GM23338 (cell line): ENCODE measurements at regions not wholly inside any gene's neighbourhood (a gene's known extent, or its start where the extent isn't known, plus 50 kb on each side); places are given as distances from the start of the nearest gene placed in this dataset.

Experiments
- ATAC-seq: fragments of 200-7000 bp; cut with Tn5 transposase; 3 replicates; pipeline ENCODE4 v1.9.1; 2020
- DNase-seq: peaks from one replicate; pipeline ENCODE4 v3.0.0-alpha.2; 2015; ENCODE audit warnings: low spot score
- H2AFZ ChIP-seq: fragments of 200-600 bp; sonication (generic); 2 replicates; pipeline ENCODE4 v1.8.0; 2016; ENCODE audit warnings: antibody characterized with exemption, mild to moderate bottlenecking, moderate library complexity
- H3F3A ChIP-seq: fragments of 200-600 bp; sonication (generic); replicated peaks from 2 replicates; pipeline ENCODE4 v1.8.0; 2017; ENCODE audit warnings: antibody characterized with exemption, mixed run types, low read depth
- H3K27ac ChIP-seq: fragments of 200-600 bp; sonication (generic); 2 replicates; pipeline ENCODE4 v1.6.1; 2016; ENCODE audit warnings: low read depth
- H3K27me3 ChIP-seq: fragments of 200-600 bp; sonication (generic); 2 replicates; pipeline ENCODE4 v1.8.0; 2016; ENCODE audit warnings: mild to moderate bottlenecking, mixed run types, moderate library complexity; ENCODE audit not compliant: insufficient read depth
- H3K36me3 ChIP-seq: fragments of 200-600 bp; sonication (generic); 2 replicates; pipeline ENCODE4 v1.8.0; 2016; ENCODE audit warnings: mild to moderate bottlenecking; ENCODE audit not compliant: insufficient read depth
- H3K4me1 ChIP-seq: fragments of 200-600 bp; sonication (generic); 2 replicates; pipeline ENCODE4 v1.8.0; 2016; ENCODE audit warnings: mild to moderate bottlenecking, moderate library complexity; ENCODE audit not compliant: insufficient read depth
- H3K4me2 ChIP-seq: fragments of 200-600 bp; sonication (generic); 2 replicates; pipeline ENCODE4 v1.7.1; 2017; ENCODE audit warnings: mixed run types
- H3K4me3 ChIP-seq: fragments of 200-600 bp; sonication (generic); 2 replicates; pipeline ENCODE4 v1.6.1; 2016; ENCODE audit warnings: mixed run types
- H3K79me2 ChIP-seq: fragments of 200-600 bp; sonication (generic); replicated peaks from 2 replicates; pipeline ENCODE4 v1.8.0; 2017; ENCODE audit warnings: mild to moderate bottlenecking; ENCODE audit not compliant: insufficient read depth
- H3K9me2 ChIP-seq: fragments of 200-600 bp; sonication (generic); 2 replicates; pipeline ENCODE4 v1.8.0; 2017; ENCODE audit not compliant: insufficient read depth
- H4K20me1 ChIP-seq: fragments of 200-600 bp; sonication (generic); replicated peaks from 2 replicates; pipeline ENCODE4 v1.8.0; 2017; ENCODE audit warnings: mild to moderate bottlenecking; ENCODE audit not compliant: insufficient read depth
- H3K27ac Mint-ChIP-seq: 2 replicates; pipeline ENCODE4 v1.8.0; 2020; ENCODE audit warnings: inconsistent platforms, mild to moderate bottlenecking, moderate library complexity, mixed read lengths
- H3K27me3 Mint-ChIP-seq: 3 replicates; pipeline ENCODE4 v1.8.0; 2022; ENCODE audit warnings: low read depth, mild to moderate bottlenecking, moderate library complexity, mixed read lengths, inconsistent platforms; ENCODE audit not compliant: insufficient read depth, poor library complexity
- H3K36me3 Mint-ChIP-seq: 3 replicates; pipeline ENCODE4 v1.8.0; 2021; ENCODE audit warnings: low read depth, mild to moderate bottlenecking, inconsistent platforms, moderate library complexity, mixed read lengths
- H3K4me1 Mint-ChIP-seq: 3 replicates; pipeline ENCODE4 v1.8.0; 2020; ENCODE audit warnings: mild to moderate bottlenecking, inconsistent platforms, mixed read lengths
- H3K4me3 Mint-ChIP-seq: 3 replicates; pipeline ENCODE4 v1.8.0; 2021; ENCODE audit warnings: moderate library complexity, mild to moderate bottlenecking, inconsistent platforms, mixed read lengths
- H3K9me3 Mint-ChIP-seq: 3 replicates; pipeline ENCODE4 v1.8.0; 2020; ENCODE audit warnings: moderate library complexity, mild to moderate bottlenecking, inconsistent platforms, mixed read lengths
- CREB1 ChIP-seq: fragments of 250-450 bp; sonication (Bioruptor Pico); IDR thresholded peaks from 2 replicates; pipeline ENCODE4 v1.5.0; 2020; ENCODE audit warnings: low read depth, mild to moderate bottlenecking, moderate library complexity
- ETS1 ChIP-seq: IDR thresholded peaks from 2 replicates; pipeline ENCODE4 v1.6.1; 2016; ENCODE audit warnings: antibody characterized with exemption
- EZH2 ChIP-seq: fragments of 200-600 bp; sonication (generic); IDR thresholded peaks from one replicate; pipeline ENCODE4 v1.8.0; 2017; ENCODE audit warnings: antibody characterized with exemption, mild to moderate bottlenecking, low read depth; ENCODE audit not compliant: unreplicated experiment
- EZH2phosphoT487 ChIP-seq: fragments of 200-600 bp; sonication (generic); IDR thresholded peaks from one replicate; pipeline ENCODE4 v1.8.1; 2018; ENCODE audit warnings: antibody characterized with exemption; ENCODE audit not compliant: unreplicated experiment
- JUNB ChIP-seq: IDR thresholded peaks from one replicate; pipeline ENCODE4 v1.6.1; 2016; ENCODE audit warnings: antibody characterized with exemption; ENCODE audit not compliant: unreplicated experiment
- NANOG ChIP-seq: IDR thresholded peaks from 2 replicates; pipeline ENCODE4 v1.6.1; 2016; ENCODE audit warnings: antibody characterized with exemption, borderline replicate concordance
- POLR2AphosphoS5 ChIP-seq: IDR thresholded peaks from 2 replicates; pipeline ENCODE4 v1.6.1; 2016; ENCODE audit warnings: antibody characterized with exemption, low read depth
- ZNF114 ChIP-seq: fragments of 250-450 bp; sonication (Bioruptor Pico); IDR thresholded peaks from 2 replicates; pipeline ENCODE4 v1.5.0; 2020; ENCODE audit warnings: mild to moderate bottlenecking, moderate library complexity
- ZNF331 ChIP-seq: fragments of 250-450 bp; sonication (Bioruptor Pico); IDR thresholded peaks from 2 replicates; pipeline ENCODE4 v1.5.0; 2020; ENCODE audit warnings: low read depth, mild to moderate bottlenecking, moderate library complexity
- TF ChIP-seq, protein P1 (sequence below), 2 experiments: fragments of 200-600 bp in 1 of 2; sonication (generic) in 1 of 2; conservative IDR thresholded peaks; 2 replicates each; pipeline versions ENCODE4 v1.5.1 to v1.6.1; 2016 to 2017; ENCODE audit warnings: antibody characterized with exemption in 2 of 2, low read depth in 2 of 2, mild to moderate bottlenecking in 2 of 2, moderate library complexity in 1 of 2
- TF ChIP-seq, protein P2 (sequence below): fragments of 250-450 bp; sonication (Bioruptor Pico); IDR thresholded peaks from 2 replicates; pipeline ENCODE4 v1.5.0; 2020; ENCODE audit warnings: mild to moderate bottlenecking, moderate library complexity

DNA sequence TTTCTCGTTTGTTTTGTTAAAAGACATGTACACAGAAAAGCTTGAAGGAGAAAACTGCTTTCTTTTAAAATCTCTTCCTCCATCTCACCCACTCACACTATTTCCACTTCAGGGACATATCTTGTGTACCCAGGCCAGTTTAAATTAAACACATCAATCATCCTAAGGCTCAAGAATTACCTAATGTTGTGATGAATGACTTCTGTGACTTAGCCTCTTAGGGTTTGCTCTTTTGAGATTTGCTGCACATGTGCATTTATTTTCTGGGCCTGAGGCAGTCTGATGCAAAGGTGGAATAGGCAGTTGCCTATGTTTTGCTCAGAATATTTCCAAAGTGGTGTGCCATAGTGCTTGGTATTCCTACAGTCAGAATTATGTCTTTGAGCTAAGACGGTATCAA is 439.9 kb upstream of the CHD1 start:
- Histone ChIP-seq H3K4me3 (no peak overlapping the region), H3K27me3 (no peaks in the 10 kb centered on the region), H3K36me3 (no peaks in the 10 kb centered on the region), H3K4me1 (peaks cover 5% of the 10 kb centered on the region; the same call in 1 of the 2 replicates), H3K27ac (no peak overlapping the region), H3K79me2 (no peaks in the 10 kb centered on the region), H3K4me2 (no peak overlapping the region), H2AFZ (no peak overlapping the region), H3K9me2 (no peaks in the 10 kb centered on the region), H3F3A (no peaks in the 10 kb centered on the region), H4K20me1 (no peaks in the 10 kb centered on the region)
- no peak for ATAC-seq
- DNase-seq: no peak
- H3K27ac Mint-ChIP-seq: no peak overlapping the region
- H3K9me3 Mint-ChIP-seq: no peaks in the 10 kb centered on the region
- no peaks in the 10 kb centered on the region for H3K36me3 Mint-ChIP-seq
- H3K4me1 Mint-ChIP-seq: peaks cover 4% of the 10 kb centered on the region; the same call in 2 of the 3 replicates
- no peak for TF ChIP-seq JUNB
- TF ChIP-seq, protein P1, sequence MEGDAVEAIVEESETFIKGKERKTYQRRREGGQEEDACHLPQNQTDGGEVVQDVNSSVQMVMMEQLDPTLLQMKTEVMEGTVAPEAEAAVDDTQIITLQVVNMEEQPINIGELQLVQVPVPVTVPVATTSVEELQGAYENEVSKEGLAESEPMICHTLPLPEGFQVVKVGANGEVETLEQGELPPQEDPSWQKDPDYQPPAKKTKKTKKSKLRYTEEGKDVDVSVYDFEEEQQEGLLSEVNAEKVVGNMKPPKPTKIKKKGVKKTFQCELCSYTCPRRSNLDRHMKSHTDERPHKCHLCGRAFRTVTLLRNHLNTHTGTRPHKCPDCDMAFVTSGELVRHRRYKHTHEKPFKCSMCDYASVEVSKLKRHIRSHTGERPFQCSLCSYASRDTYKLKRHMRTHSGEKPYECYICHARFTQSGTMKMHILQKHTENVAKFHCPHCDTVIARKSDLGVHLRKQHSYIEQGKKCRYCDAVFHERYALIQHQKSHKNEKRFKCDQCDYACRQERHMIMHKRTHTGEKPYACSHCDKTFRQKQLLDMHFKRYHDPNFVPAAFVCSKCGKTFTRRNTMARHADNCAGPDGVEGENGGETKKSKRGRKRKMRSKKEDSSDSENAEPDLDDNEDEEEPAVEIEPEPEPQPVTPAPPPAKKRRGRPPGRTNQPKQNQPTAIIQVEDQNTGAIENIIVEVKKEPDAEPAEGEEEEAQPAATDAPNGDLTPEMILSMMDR (conservative IDR thresholded peaks at IDR 0.05; ENCODE audit: low read depth in 2 of 2): no peak
- TF ChIP-seq ZNF331: no peak
- TF ChIP-seq NANOG: no peak
- TF ChIP-seq EZH2phosphoT487: no peak
- TF ChIP-seq EZH2: no peak
- no peak for TF ChIP-seq ZNF114 (CRISPR knock-in tag)
- no peak for TF ChIP-seq POLR2AphosphoS5
- TF ChIP-seq, protein P2, sequence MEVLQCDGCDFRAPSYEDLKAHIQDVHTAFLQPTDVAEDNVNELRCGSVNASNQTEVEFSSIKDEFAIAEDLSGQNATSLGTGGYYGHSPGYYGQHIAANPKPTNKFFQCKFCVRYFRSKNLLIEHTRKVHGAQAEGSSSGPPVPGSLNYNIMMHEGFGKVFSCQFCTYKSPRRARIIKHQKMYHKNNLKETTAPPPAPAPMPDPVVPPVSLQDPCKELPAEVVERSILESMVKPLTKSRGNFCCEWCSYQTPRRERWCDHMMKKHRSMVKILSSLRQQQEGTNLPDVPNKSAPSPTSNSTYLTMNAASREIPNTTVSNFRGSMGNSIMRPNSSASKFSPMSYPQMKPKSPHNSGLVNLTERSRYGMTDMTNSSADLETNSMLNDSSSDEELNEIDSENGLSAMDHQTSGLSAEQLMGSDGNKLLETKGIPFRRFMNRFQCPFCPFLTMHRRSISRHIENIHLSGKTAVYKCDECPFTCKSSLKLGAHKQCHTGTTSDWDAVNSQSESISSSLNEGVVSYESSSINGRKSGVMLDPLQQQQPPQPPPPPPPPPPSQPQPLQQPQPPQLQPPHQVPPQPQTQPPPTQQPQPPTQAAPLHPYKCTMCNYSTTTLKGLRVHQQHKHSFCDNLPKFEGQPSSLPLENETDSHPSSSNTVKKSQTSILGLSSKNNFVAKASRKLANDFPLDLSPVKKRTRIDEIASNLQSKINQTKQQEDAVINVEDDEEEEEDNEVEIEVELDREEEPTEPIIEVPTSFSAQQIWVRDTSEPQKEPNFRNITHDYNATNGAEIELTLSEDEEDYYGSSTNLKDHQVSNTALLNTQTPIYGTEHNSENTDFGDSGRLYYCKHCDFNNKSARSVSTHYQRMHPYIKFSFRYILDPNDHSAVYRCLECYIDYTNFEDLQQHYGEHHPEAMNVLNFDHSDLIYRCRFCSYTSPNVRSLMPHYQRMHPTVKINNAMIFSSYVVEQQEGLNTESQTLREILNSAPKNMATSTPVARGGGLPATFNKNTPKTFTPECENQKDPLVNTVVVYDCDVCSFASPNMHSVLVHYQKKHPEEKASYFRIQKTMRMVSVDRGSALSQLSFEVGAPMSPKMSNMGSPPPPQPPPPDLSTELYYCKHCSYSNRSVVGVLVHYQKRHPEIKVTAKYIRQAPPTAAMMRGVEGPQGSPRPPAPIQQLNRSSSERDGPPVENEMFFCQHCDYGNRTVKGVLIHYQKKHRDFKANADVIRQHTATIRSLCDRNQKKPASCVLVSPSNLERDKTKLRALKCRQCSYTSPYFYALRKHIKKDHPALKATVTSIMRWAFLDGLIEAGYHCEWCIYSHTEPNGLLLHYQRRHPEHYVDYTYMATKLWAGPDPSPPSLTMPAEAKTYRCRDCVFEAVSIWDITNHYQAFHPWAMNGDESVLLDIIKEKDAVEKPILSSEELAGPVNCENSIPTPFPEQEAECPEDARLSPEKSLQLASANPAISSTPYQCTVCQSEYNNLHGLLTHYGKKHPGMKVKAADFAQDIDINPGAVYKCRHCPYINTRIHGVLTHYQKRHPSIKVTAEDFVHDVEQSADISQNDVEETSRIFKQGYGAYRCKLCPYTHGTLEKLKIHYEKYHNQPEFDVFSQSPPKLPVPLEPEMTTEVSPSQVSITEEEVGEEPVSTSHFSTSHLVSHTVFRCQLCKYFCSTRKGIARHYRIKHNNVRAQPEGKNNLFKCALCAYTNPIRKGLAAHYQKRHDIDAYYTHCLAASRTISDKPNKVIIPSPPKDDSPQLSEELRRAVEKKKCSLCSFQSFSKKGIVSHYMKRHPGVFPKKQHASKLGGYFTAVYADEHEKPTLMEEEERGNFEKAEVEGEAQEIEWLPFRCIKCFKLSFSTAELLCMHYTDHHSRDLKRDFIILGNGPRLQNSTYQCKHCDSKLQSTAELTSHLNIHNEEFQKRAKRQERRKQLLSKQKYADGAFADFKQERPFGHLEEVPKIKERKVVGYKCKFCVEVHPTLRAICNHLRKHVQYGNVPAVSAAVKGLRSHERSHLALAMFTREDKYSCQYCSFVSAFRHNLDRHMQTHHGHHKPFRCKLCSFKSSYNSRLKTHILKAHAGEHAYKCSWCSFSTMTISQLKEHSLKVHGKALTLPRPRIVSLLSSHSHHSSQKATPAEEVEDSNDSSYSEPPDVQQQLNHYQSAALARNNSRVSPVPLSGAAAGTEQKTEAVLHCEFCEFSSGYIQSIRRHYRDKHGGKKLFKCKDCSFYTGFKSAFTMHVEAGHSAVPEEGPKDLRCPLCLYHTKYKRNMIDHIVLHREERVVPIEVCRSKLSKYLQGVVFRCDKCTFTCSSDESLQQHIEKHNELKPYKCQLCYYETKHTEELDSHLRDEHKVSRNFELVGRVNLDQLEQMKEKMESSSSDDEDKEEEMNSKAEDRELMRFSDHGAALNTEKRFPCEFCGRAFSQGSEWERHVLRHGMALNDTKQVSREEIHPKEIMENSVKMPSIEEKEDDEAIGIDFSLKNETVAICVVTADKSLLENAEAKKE: no peak
- TF ChIP-seq CREB1 (CRISPR knock-in tag): no peak
- TF ChIP-seq ETS1: no peak
- no peak overlapping the region for H3K4me3 Mint-ChIP-seq
- H3K27me3 Mint-ChIP-seq: no peaks in the 10 kb centered on the region
